ENCODE measurements at regions not wholly inside any gene's neighbourhood (a gene's known extent, or its start where the extent isn't known, plus 50 kb on each side); places are given as distances from the start of the nearest gene placed in this dataset.

DNA sequence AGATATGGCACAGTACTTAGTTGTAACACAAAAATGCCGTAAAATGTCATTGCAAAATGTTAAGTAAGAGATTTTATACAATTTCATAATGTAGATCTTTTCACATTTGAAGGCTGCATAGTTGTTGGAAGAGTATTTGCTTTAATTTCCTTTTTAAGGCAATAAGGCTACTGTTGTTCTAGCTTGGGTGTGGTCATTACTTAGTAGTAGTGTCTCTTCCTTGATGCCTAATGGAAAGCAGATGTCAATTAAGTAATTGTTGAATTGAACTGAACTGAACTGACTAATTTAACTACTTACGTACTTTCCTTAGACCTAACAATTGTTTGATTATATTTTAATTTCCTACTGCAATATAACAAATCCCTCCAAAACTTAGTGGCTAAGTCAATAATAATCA lies 181.7 kb downstream of the FLRT2 start:
- Mint-ChIP-seq H3K27me3 (ENCODE audit: unreplicated experiment) (no peaks in the 10 kb centered on the region), H3K36me3 (ENCODE audit: insufficient read depth, unreplicated experiment) (no peaks in the 10 kb centered on the region), H3K9me3 (ENCODE audit: low read depth, unreplicated experiment) (peaks cover 2% of the 10 kb centered on the region), H3K4me1 (ENCODE audit: low read depth, unreplicated experiment) (no peaks in the 10 kb centered on the region), H3K27ac (ENCODE audit: unreplicated experiment) (no peak overlapping the region), H3K4me3 (ENCODE audit: low read depth, unreplicated experiment) (no peak overlapping the region)
- DNase-seq = no peak
- BruUV-seq (replicated peaks) = no TSS peak
- TF ChIP-seq, protein P1, sequence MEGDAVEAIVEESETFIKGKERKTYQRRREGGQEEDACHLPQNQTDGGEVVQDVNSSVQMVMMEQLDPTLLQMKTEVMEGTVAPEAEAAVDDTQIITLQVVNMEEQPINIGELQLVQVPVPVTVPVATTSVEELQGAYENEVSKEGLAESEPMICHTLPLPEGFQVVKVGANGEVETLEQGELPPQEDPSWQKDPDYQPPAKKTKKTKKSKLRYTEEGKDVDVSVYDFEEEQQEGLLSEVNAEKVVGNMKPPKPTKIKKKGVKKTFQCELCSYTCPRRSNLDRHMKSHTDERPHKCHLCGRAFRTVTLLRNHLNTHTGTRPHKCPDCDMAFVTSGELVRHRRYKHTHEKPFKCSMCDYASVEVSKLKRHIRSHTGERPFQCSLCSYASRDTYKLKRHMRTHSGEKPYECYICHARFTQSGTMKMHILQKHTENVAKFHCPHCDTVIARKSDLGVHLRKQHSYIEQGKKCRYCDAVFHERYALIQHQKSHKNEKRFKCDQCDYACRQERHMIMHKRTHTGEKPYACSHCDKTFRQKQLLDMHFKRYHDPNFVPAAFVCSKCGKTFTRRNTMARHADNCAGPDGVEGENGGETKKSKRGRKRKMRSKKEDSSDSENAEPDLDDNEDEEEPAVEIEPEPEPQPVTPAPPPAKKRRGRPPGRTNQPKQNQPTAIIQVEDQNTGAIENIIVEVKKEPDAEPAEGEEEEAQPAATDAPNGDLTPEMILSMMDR (IDR thresholded peaks at IDR 0.05; ENCODE audit: unreplicated experiment) = no peak
- intact Hi-C loops (cut with micrococcal nuclease; ENCODE audit: unreplicated experiment) = no loop called here
- CTCF ChIA-PET = no interaction called here

All from Calu3 (cell line).